GM12875 (cell line): ENCODE measurements at regions not wholly inside any gene's neighbourhood (a gene's known extent, or its start where the extent isn't known, plus 50 kb on each side); places are given as distances from the start of the nearest gene placed in this dataset.

Experiments
- H3K4me3 ChIP-seq: one replicate; pipeline ENCODE4 v1.5.1; 2011; ENCODE audit warnings: low read depth, low read length, control low read depth
- TF ChIP-seq, protein P1 (sequence below): IDR thresholded peaks from 2 replicates; pipeline ENCODE4 v1.5.1; 2011; ENCODE audit warnings: low read depth, mild to moderate bottlenecking, control low read depth, inconsistent platforms, low read length, moderate library complexity, borderline replicate concordance; ENCODE audit not compliant: insufficient read depth

DNA sequence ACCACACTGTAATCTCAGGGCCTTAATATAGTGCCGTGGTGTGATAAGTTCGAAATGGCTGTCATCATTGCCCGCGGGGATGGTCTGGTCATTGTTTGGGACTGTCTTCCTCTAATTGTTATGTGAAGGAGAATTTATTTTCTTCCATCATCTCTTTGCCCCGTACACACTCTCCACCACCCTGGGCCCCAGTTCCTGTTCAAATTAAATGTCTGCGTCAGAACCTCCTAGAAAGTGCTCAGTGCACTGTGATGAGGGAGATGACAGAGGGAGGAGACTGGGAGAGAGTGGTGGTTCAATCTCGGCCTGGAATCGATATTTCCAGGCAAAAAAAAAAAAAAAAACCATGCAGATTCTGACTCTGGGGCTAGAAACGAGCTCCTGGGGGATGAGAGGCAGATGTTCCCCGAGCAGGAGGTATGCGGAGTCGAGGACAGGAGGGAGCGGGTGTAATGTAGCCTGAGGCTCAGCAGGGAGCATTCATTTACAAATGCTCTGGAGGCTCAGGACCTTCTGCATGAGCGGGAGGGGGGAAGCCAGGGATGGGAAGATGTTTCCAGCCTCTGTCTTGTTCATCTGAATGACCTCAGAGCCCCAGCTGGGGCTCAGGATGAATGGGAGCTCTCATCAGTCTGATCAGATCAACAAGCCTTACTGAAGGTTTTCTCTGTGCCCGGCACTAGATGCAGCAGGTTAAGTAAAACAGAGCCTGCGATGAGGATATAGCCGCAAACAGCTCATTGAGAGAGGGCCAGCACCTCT, 219.5 kb downstream of the TBX5 start:
- TF ChIP-seq, protein P1, sequence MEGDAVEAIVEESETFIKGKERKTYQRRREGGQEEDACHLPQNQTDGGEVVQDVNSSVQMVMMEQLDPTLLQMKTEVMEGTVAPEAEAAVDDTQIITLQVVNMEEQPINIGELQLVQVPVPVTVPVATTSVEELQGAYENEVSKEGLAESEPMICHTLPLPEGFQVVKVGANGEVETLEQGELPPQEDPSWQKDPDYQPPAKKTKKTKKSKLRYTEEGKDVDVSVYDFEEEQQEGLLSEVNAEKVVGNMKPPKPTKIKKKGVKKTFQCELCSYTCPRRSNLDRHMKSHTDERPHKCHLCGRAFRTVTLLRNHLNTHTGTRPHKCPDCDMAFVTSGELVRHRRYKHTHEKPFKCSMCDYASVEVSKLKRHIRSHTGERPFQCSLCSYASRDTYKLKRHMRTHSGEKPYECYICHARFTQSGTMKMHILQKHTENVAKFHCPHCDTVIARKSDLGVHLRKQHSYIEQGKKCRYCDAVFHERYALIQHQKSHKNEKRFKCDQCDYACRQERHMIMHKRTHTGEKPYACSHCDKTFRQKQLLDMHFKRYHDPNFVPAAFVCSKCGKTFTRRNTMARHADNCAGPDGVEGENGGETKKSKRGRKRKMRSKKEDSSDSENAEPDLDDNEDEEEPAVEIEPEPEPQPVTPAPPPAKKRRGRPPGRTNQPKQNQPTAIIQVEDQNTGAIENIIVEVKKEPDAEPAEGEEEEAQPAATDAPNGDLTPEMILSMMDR: no peak
- H3K4me3 ChIP-seq: no peak overlapping the region

DNA sequence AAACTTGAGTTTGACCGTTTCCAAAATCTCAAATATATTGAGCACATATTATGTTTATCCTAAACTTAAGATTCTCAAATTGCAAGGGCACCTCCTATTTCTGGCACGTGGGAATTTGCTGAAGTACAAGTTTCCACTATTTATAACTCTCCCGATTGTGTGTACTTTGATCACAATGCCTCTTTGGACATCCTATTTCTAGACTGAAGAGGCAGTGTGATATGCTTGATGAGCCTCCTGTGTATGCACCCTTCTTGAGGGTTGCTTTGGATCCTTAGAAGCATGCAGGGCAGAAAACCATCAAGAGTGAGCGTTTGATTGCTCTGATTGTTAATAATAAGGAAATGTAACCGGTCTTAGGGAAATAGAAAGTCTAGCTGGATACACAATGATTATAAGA, 218.9 kb upstream of the RBM19 start:
- TF ChIP-seq, protein P1: no peak
- no peak overlapping the region for H3K4me3 ChIP-seq

DNA sequence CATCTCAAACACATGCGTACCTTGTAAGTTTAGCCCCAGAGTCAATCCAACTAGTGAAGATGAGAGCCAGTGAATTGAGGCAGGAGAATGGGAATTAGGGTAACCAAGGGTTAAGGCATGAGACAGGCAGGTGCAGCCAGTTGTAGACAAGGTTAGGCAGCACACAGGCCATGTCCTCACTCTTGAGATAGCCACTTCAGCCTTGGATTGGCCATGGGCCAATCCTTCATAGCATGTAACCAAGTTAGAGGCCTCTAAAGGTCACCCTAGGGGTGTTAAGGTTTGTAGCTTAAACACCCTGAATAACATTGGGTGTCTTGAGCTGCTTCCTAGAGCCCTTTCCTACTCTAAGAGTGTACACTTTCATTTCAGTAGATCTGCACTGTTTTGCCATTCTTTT, 208.2 kb upstream of the RBM19 start:
- no peak overlapping the region for H3K4me3 ChIP-seq
- TF ChIP-seq, protein P1: no peak

DNA sequence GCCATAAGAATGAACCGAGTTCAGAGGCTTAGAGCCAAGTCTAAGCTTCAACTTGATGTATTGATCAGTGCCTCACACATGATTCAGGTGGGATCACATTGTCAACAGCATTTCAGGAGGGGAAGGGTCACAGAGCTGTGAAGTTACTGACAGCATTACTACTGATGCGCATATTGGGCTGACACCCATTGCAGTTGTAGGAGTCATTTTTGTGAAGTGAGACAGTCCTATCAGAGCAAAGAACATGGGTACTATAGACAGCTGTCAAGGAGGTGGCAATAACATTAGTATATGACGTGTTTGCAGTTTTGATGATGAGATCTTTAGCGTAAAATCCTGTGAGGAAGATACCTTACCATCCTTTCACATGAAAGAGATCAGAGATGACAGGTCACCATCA, 206.0 kb upstream of the RBM19 start:
- TF ChIP-seq, protein P1: no peak
- H3K4me3 ChIP-seq: no peak overlapping the region

DNA sequence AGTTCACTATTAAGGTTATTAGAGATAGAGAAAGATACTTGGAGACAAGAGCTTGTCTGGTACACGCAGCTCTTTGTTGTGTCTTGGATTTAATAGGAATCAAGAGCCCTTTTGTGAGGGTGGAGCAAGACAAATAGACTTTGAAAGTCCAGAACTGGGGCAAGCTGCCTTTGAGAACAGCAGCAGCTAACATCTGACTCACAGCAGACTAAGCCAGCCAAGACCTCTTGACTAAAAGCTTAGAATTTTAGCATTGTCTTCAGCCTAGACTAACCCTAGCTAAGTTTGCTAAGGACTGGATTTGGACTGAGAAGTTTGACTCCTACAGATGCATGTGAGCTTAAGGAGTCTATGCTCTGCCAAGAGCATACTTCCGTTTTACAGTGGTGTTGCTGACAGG, 201.9 kb upstream of the RBM19 start:
- H3K4me3 ChIP-seq: no peak overlapping the region
- TF ChIP-seq, protein P1: no peak

DNA sequence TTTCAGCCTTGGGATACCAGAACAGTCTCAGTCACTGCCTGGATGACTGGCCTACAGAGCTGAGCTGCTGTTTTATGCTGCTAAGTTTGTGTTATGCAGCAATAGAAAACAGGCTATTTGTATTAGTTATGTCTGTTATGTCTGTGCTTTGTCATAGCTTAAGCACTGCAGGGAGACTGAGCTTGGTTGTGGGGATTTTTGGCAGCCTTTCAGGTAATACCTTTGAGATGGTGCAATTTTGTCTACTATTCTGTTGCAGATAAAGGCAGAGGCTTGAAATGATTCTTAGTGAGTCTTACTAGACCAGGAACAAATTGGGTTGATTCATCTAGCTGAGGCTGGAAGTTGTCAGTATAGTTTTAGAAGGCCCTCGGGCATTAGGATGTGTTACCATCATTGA, 201.3 kb upstream of the RBM19 start:
- no peak overlapping the region for H3K4me3 ChIP-seq
- TF ChIP-seq, protein P1: no peak

DNA sequence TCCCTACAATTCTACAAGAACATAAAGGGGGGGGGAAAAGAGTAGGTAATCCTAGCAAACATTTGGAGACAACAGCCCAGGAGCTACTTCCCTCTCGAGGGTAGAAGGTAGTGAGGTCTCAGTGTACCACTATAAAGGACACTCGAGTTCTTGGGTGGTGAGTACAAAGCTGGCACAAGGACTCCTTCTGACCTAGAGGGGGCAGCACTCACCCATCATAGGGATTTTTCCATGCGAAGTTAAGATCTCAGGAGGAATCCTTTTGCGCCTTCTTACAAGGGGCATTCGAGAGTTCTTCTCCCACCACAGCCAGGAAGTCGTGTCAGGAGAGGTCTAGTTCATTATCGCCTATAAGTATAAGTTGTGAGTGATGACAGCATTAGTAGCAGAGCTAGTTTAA, 200.2 kb upstream of the RBM19 start:
- H3K4me3 ChIP-seq: no peak overlapping the region
- TF ChIP-seq, protein P1: peak; percentile 49; the same call in 1 of the 2 replicates
